ENCODE measurements at regions not wholly inside any gene's neighbourhood (a gene's known extent, or its start where the extent isn't known, plus 50 kb on each side); places are given as distances from the start of the nearest gene placed in this dataset.
A peak's percentile ranks its signal among the peaks of the same experiment; 100 is the strongest.

DNA sequence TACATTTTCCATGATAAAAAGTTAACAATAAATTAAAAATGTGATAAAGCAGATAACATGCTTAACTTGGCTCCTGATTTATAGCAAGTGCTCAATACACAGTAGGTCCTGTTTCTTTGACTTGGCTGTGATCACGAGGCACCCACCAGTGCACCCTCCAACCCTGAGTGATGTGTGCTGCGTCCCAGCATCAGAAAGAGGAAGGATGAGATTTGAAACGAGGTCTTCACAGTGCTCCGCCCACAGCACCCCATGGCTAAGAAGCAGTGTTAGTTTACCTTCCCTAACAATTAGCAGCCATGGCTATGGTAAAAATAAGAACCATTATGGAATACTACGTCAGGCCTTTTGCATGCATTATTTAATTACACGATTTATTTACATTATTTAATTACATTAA lies 292.0 kb upstream of the ZMIZ1 start:
- no peaks in the 10 kb centered on the region for H3K9me3 ChIP-seq
- H3K36me3 ChIP-seq = no peaks in the 10 kb centered on the region
- TF ChIP-seq POLR2AphosphoS5 (IDR thresholded peaks at IDR 0.05) (no peak), EP300 (IDR thresholded peaks at IDR 0.05) (no peak), POLR2A (IDR thresholded peaks at IDR 0.05) (no peak)
- TF ChIP-seq, protein P1, sequence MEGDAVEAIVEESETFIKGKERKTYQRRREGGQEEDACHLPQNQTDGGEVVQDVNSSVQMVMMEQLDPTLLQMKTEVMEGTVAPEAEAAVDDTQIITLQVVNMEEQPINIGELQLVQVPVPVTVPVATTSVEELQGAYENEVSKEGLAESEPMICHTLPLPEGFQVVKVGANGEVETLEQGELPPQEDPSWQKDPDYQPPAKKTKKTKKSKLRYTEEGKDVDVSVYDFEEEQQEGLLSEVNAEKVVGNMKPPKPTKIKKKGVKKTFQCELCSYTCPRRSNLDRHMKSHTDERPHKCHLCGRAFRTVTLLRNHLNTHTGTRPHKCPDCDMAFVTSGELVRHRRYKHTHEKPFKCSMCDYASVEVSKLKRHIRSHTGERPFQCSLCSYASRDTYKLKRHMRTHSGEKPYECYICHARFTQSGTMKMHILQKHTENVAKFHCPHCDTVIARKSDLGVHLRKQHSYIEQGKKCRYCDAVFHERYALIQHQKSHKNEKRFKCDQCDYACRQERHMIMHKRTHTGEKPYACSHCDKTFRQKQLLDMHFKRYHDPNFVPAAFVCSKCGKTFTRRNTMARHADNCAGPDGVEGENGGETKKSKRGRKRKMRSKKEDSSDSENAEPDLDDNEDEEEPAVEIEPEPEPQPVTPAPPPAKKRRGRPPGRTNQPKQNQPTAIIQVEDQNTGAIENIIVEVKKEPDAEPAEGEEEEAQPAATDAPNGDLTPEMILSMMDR (IDR thresholded peaks at IDR 0.05) = no peak
- no peak overlapping the region for H3K27ac ChIP-seq
- whole genome bisulfite sequencing, 2 donors = 57 to 69% methylated on average over 6 of the region's 6 CpGs
- H3K27me3 ChIP-seq = no peaks in the 10 kb centered on the region
- DNase-seq = no peak
- no peak overlapping the region for H3K4me3 ChIP-seq
- no peak for ATAC-seq (ENCODE audit: low FRiP score in 2 of 2)
- H3K4me1 ChIP-seq = peaks cover 0 to 3% (median 0%) of the 10 kb centered on the region in 4 donors

DNA sequence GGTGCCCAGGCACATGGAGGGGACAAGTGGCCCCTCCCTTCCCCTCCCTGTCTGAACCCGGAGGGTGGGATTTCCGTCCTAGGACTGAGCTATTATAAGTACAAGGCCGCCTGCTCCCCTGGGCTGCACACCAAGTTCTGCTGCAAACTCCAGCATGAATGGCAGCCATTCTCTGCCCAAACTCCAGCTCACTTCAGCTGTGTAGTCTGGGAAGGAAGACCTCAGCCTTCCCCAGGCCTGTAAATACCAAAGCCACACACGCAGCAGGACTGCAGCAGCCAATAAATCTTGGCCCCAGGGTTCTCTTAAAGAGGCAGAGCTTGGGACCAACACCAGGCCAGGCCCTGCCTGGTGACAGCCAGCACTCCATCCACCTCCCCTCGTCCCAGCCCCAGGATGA lies 291.3 kb upstream of the ZMIZ1 start:
- Histone ChIP-seq H3K9me3 (no peaks in the 10 kb centered on the region), H3K4me1 (peaks cover 0 to 3% (median 0%) of the 10 kb centered on the region in 4 donors), H3K27me3 (no peaks in the 10 kb centered on the region), H3K4me3 (no peak overlapping the region), H3K36me3 (no peaks in the 10 kb centered on the region), H3K27ac (peak overlapping the region in 1 of 4 donors; percentile 16)
- TF ChIP-seq, protein P1 (IDR thresholded peaks at IDR 0.05) = no peak
- peak in 1 of 2 donors; percentile 29 for TF ChIP-seq POLR2AphosphoS5 (IDR thresholded peaks at IDR 0.05)
- ATAC-seq (ENCODE audit: low FRiP score in 2 of 2) (peak; percentile 15 to 64), DNase-seq (no peak)
- whole genome bisulfite sequencing, 2 donors = 71 to 74% methylated on average over 4 to 5 of the region's 5 CpGs

DNA sequence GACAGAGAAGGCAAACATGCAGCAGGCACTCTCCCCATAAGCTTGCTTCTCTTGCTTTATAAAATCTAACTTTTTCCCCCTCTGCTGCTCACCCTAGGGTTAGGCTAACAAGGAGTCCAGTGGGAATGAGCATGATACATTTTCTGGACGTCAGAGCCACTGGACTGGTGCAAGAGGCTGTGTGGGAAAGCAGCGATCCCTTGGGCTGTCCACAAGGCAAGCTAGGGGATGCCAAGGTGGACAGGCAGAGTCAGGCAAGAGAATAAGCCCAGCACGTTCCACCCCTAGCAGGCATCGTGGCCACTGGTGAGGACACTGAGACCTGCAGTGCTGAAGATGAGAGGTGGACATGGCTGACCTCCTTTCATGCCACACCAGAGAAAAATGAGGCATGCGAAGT lies 290.9 kb upstream of the ZMIZ1 start:
- Histone ChIP-seq H3K27me3 (no peaks in the 10 kb centered on the region), H3K27ac (peak overlapping the region in 1 of 4 donors; percentile 16), H3K4me1 (peaks cover 0 to 3% (median 0%) of the 10 kb centered on the region in 4 donors), H3K36me3 (no peaks in the 10 kb centered on the region), H3K4me3 (no peak overlapping the region), H3K9me3 (no peaks in the 10 kb centered on the region)
- 77 to 82% methylated on average over 2 to 5 of the region's 5 CpGs for WGBS, 2 donors
- ATAC-seq (ENCODE audit: low FRiP score in 2 of 2) (peak; percentile 9 to 14), DNase-seq (no peak)
- TF ChIP-seq, protein P1 (IDR thresholded peaks at IDR 0.05) = no peak
- TF ChIP-seq EP300 (IDR thresholded peaks at IDR 0.05) = no peak
- TF ChIP-seq POLR2AphosphoS5 (IDR thresholded peaks at IDR 0.05) = no peak
- TF ChIP-seq POLR2A (IDR thresholded peaks at IDR 0.05) = no peak

DNA sequence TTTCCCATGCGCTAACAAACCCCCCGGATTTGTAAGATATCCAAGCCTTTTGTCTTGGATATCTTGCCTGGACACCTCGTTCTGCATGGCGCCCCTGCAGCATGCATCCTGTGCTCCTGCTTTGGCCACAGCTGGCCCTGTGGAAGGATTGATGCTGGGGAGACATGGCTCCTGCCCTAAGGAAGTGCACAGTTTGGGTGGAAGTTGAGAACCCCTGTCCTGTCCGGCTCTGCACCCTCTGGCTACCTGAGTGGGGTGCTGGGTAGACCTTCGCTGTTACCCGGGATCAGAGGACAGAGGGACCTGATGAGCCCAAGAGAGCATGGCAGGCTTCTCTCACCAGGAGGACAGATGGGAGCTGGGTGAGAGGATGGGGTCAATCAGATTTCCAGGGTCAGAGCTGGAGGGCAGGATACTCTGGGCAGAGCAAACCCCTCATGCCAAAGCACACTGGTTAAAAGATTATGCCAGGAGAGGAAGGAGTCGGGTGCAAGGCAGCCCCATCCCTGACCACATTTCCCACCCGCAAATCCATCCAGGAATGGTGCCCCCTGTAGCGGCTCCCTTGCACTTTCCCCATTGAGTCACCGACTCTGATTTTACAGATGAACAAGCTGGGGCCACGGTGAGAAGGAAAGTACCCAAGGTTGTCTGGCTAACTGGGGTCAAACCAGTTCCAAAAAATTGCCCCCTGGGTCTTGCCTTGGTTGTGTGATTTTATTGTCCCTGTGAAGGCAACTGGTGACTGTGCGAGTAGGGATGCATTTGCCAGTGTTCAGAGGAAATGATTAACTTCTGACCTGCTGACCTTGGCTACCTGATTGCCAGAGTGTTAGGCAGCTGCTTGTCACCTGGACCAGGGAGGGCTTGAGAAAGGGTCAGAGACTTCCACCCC lies 290.1 kb upstream of the ZMIZ1 start:
- Histone ChIP-seq H3K27ac (no peak overlapping the region), H3K36me3 (no peaks in the 10 kb centered on the region), H3K9me3 (no peaks in the 10 kb centered on the region), H3K4me3 (no peak overlapping the region), H3K4me1 (peaks cover 0 to 3% (median 0%) of the 10 kb centered on the region in 4 donors), H3K27me3 (no peaks in the 10 kb centered on the region)
- TF ChIP-seq POLR2AphosphoS5 (IDR thresholded peaks at IDR 0.05) (no peak), EP300 (IDR thresholded peaks at IDR 0.05) (no peak), POLR2A (IDR thresholded peaks at IDR 0.05) (no peak)
- TF ChIP-seq, protein P1 (IDR thresholded peaks at IDR 0.05) = no peak
- DNase-seq = no peak
- WGBS, 2 donors = 86 to 87% methylated on average over 8 to 13 of the region's 13 CpGs
- ATAC-seq (ENCODE audit: low FRiP score in 2 of 2) = no peak
